Left lung (tissue), 4 donors: ENCODE measurements at regions not wholly inside any gene's neighbourhood (a gene's known extent, or its start where the extent isn't known, plus 50 kb on each side); places are given as distances from the start of the nearest gene placed in this dataset.

ENCODE experiments used
- ATAC-seq: fragments of 200-7000 bp; cut with Tn5 transposase; one replicate; pipeline ENCODE4 v1.9.1; 2020; ENCODE audit warnings: moderate library complexity
- DNase-seq, 4 donors: peaks; one replicate each; pipeline ENCODE4 v3.0.0-alpha.2; 2013 to 2020
- H3K27ac ChIP-seq, 2 donors: fragments of 200-600 bp; sonication (generic) in 1 of 2; one replicate each; pipeline versions ENCODE4 v1.5.0 to v1.8.0; 2020 to 2021
- H3K27me3 ChIP-seq, 2 donors: fragments of 200-600 bp; sonication (generic) in 1 of 2; one replicate each; pipeline versions ENCODE4 v1.5.0 to v1.8.0; 2020 to 2021
- H3K36me3 ChIP-seq, 2 donors: fragments of 200-600 bp; sonication (generic) in 1 of 2; one replicate each; pipeline versions ENCODE4 v1.5.0 to v1.8.0; 2020 to 2021
- H3K4me1 ChIP-seq, 2 donors: fragments of 200-600 bp; one replicate each; pipeline ENCODE4 v1.8.0; 2021
- H3K4me3 ChIP-seq, 2 donors: fragments of 200-600 bp; sonication (generic) in 1 of 2; one replicate each; pipeline versions ENCODE4 v1.5.0 to v1.8.0; 2020 to 2021; ENCODE audit warnings: mild to moderate bottlenecking in 1 of 2
- H3K9me3 ChIP-seq, 2 donors: fragments of 200-600 bp; sonication (generic) in 1 of 2; one replicate each; pipeline versions ENCODE4 v1.5.0 to v1.8.0; 2020 to 2021
- CTCF ChIP-seq, 2 donors: fragments of 200-600 bp; sonication (generic) in 1 of 2; IDR thresholded peaks; one replicate each; pipeline versions ENCODE4 v1.5.0 to v1.8.0; 2021; ENCODE audit warnings: antibody characterized with exemption in 2 of 2
- intact Hi-C, 2 donors: fragments of 100-400 bp; cut with DNase I; formaldehyde crosslinking; loops; one replicate each; pipeline versions ENCODE4 v1.11.2 to v1.14.2; 2022
- donor health status: DM: no; HTN: yes; CAD: no.
- donor health status: DM: no; HTN: no; CAD: no.

DNA sequence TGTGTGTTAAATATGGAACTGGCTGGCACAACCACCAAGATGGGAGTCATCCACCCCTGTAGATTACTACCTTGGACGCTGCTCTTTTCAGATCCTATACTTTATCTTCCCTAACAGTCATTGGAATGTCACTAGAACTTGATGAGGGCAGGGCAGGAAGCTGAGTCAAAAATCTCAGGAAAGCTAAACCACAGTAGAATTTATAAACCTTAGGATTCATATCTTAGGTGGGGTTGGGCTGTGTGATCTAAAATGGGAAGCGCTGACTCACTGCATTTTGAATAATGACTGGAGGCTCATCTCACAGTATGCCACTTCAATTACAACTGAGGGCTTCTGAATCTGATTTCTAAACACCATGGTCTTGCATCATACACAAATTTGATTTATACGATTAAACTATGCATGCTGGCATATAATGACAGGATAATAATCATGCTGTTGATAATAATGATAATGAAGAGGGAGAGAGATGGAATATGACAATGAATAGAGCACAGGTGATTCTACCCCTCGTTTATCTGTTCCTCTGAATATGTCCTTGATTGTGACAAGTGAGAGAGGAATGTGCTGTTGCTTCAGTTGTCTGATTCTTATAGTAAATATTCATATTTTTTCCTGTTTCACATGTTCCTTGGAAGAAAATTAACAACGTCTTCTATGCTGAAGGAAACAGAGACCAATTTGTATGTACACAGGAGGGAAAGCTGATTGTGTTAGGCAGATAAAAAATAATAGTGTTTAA, 270.3 kb upstream of the HS3ST1 start:
- Histone ChIP-seq H3K9me3 (peaks cover 0 to 7% of the 10 kb centered on the region in 2 donors), H3K36me3 (no peaks in the 10 kb centered on the region), H3K4me3 (no peak overlapping the region), H3K4me1 (no peaks in the 10 kb centered on the region), H3K27ac (no peak overlapping the region), H3K27me3 (no peaks in the 10 kb centered on the region)
- peak; percentile 26 for ATAC-seq
- TF ChIP-seq CTCF (IDR thresholded peaks at IDR 0.05) = no peak
- intact Hi-C loops = no loop called here
- no peak for DNase-seq

DNA sequence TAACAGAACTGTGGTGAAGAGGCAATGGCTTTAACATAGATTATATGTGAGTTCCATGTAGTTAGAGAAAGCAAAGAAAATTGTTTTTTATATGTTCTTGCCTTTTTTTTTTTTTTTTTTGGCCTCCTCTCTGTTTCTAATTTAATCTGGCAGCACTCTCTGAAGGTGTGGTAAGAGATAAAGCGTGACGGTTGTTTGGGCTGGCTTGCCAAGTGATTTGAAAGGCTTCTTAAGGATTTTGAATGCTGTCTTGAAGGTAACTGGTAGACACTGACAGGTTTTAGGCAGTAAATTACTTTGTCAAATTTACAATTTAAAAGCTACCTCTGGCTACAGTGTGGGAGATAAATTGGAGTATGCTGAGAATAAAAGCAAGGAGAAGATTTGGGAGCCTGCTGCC, 269.3 kb upstream of the HS3ST1 start:
- Histone ChIP-seq H3K9me3 (peaks cover 0 to 16% of the 10 kb centered on the region in 2 donors), H3K4me1 (no peaks in the 10 kb centered on the region), H3K27ac (no peak overlapping the region), H3K27me3 (no peaks in the 10 kb centered on the region), H3K4me3 (no peak overlapping the region), H3K36me3 (no peaks in the 10 kb centered on the region)
- intact Hi-C loops = no loop called here
- ATAC-seq = no peak
- no peak for DNase-seq
- no peak for TF ChIP-seq CTCF (IDR thresholded peaks at IDR 0.05)

- H3K4me1 ChIP-seq = no peaks in the 10 kb centered on the region
- intact Hi-C loops = no loop called here
- no peak for TF ChIP-seq CTCF (IDR thresholded peaks at IDR 0.05)
- peaks cover 0 to 20% of the 10 kb centered on the region in 2 donors for H3K9me3 ChIP-seq
- ATAC-seq (no peak), DNase-seq (no peak)
- no peaks in the 10 kb centered on the region for H3K27me3 ChIP-seq
- no peaks in the 10 kb centered on the region for H3K36me3 ChIP-seq
- H3K27ac ChIP-seq = no peak overlapping the region
- no peak overlapping the region for H3K4me3 ChIP-seq
Observed at GRCh38 chr4:11693693-11694092, 265.0 kb upstream of the HS3ST1 start.

DNA sequence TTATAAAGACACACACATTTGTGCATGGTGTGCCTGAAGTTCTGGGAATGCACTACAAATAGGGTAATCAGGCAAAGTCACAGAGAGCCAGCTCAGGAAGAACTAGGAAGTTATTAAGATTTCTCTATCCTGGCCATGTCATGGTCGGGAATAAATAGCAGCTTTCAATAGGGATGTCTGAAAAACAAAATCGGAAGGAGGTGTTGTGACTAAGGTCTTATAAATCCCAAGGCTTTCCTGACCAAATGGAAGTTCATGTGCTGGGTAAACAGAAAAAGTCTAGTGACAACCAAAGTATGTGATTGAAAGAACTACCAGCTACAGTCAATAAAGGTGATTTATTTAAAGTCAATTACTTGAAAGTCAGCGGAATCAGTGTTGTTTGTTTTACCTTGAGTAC, 262.5 kb upstream of the HS3ST1 start:
- intact Hi-C loops = no loop called here
- no peak for TF ChIP-seq CTCF (IDR thresholded peaks at IDR 0.05)
- H3K4me1 ChIP-seq = no peaks in the 10 kb centered on the region

DNA sequence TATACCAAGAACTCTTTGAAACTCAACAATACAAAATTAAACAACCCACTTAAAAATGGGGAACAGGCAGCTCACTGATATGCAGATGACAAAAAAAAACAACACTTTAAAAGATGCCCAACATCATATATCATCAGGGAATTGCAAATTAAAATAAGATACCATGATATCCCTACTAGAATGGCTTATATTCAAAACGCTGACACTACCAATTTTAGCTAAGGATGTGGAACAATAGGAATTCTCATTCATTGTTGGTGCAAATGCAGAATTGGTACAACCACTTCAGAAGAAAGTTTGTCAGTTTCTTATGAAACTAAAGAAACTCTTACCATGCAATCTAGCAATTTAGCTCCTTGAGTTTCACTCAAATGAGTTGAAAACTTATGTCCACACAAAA, 259.0 kb upstream of the HS3ST1 start:
- Histone ChIP-seq H3K4me3 (no peak overlapping the region), H3K36me3 (no peaks in the 10 kb centered on the region), H3K27ac (no peak overlapping the region), H3K4me1 (no peaks in the 10 kb centered on the region), H3K27me3 (no peaks in the 10 kb centered on the region), H3K9me3 (peaks cover 0 to 2% of the 10 kb centered on the region in 2 donors)
- no peak for DNase-seq
- intact Hi-C loops = no loop called here
- TF ChIP-seq CTCF (IDR thresholded peaks at IDR 0.05) = no peak
- no peak for ATAC-seq

More for the DNA sequence above, 262.5 kb upstream of the HS3ST1 start:
- Histone ChIP-seq H3K36me3 (no peaks in the 10 kb centered on the region), H3K27ac (no peak overlapping the region), H3K4me3 (no peak overlapping the region), H3K27me3 (no peaks in the 10 kb centered on the region), H3K9me3 (peaks cover 0 to 20% of the 10 kb centered on the region in 2 donors)
- ATAC-seq = no peak
- no peak for DNase-seq
